Gastroesophageal sphincter (tissue), 4 donors: ENCODE measurements at regions not wholly inside any gene's neighbourhood (a gene's known extent, or its start where the extent isn't known, plus 50 kb on each side); places are given as distances from the start of the nearest gene placed in this dataset.

ENCODE experiments used
- ATAC-seq: fragments of 150-250 bp; one replicate; pipeline ENCODE4 v1.9.1; 2016; ENCODE audit warnings: mild to moderate bottlenecking, moderate library complexity
- H3K27ac ChIP-seq, 4 donors: fragments of 200-600 bp; sonication (generic) in 3 of 4; 1 replicate in 3 of 4; 2 replicates in 1 of 4; pipeline ENCODE4 v1.5.1; 2016 to 2019
- H3K27me3 ChIP-seq: fragments of 200-600 bp; sonication (generic); one replicate; pipeline ENCODE4 v1.5.1; 2019
- H3K36me3 ChIP-seq, 2 donors: fragments of 200-600 bp; sonication (generic); one replicate each; pipeline ENCODE4 v1.5.1; 2019; ENCODE audit warnings: control low read depth in 1 of 2
- H3K4me1 ChIP-seq, 3 donors: fragments of 200-600 bp; sonication (generic); 1 replicate in 2 of 3; 2 replicates in 1 of 3; pipeline ENCODE4 v1.5.1; 2016 to 2019; ENCODE audit warnings: control low read depth in 2 of 3
- H3K4me3 ChIP-seq, 2 donors: fragments of 200-600 bp; sonication (generic); one replicate each; pipeline ENCODE4 v1.5.1; 2019; ENCODE audit warnings: mild to moderate bottlenecking in 1 of 2, moderate library complexity in 1 of 2
- H3K9me3 ChIP-seq, 3 donors: fragments of 200-600 bp; sonication (generic); one replicate each; pipeline ENCODE4 v1.5.1; 2017 to 2019; ENCODE audit warnings: control low read depth in 2 of 3
- CTCF ChIP-seq, 4 experiments: fragments of 200-600 bp in 2 of 4; fragments of 450-650 bp in 2 of 4; sonication (generic) in 1 of 4; IDR thresholded peaks; one replicate each; pipeline ENCODE4 v1.5.1; 2017 to 2019; ENCODE audit warnings: antibody characterized with exemption in 4 of 4, mild to moderate bottlenecking in 2 of 4, moderate library complexity in 2 of 4
- EP300 ChIP-seq: sonication (generic); formaldehyde crosslinking; IDR thresholded peaks from one replicate; pipeline ENCODE4 v1.6.1; 2017; ENCODE audit warnings: antibody characterized with exemption, mild to moderate bottlenecking
- POLR2A ChIP-seq, 2 donors: fragments of 450-650 bp; IDR thresholded peaks; one replicate each; pipeline ENCODE4 v1.6.1; 2017; ENCODE audit warnings: antibody characterized with exemption in 2 of 2, mild to moderate bottlenecking in 2 of 2, moderate library complexity in 1 of 2
- POLR2AphosphoS5 ChIP-seq: sonication (generic); formaldehyde crosslinking; IDR thresholded peaks from one replicate; pipeline ENCODE4 v1.6.1; 2017; ENCODE audit warnings: antibody characterized with exemption
- WGBS, 2 donors: methylation state at CpG; one replicate each; pipeline ENCODE4 v1.1.5; 2018; ENCODE audit warnings: low coverage in 1 of 2; 5-methylcytosine and 5-hydroxymethylcytosine counted together

- Histone ChIP-seq H3K4me1 (peaks cover 0 to 20% (median 3%) of the 10 kb centered on the region in 3 donors), H3K4me3 (no peak overlapping the region), H3K27me3 (no peaks in the 10 kb centered on the region), H3K9me3 (no peaks in the 10 kb centered on the region), H3K36me3 (no peaks in the 10 kb centered on the region), H3K27ac (no peak overlapping the region)
- WGBS, 2 donors: 75 to 96% methylated on average over 3 of the region's 3 CpGs
- no peak for TF ChIP-seq POLR2AphosphoS5
- no peak for TF ChIP-seq POLR2A (IDR thresholded peaks at IDR 0.05)
- TF ChIP-seq EP300: no peak
- no peak for TF ChIP-seq CTCF (IDR thresholded peaks at IDR 0.05)
- no peak for ATAC-seq
Observed at GRCh38 chr11:121763526-121763925, 310.8 kb upstream of the SORL1-AS1 start.

GRCh38 chr11:121762820-121763219 lies 310.1 kb upstream of the SORL1-AS1 start:
- Histone ChIP-seq H3K4me3 (no peak overlapping the region), H3K27me3 (no peaks in the 10 kb centered on the region), H3K27ac (no peak overlapping the region), H3K9me3 (no peaks in the 10 kb centered on the region), H3K36me3 (no peaks in the 10 kb centered on the region), H3K4me1 (peaks cover 0 to 20% (median 3%) of the 10 kb centered on the region in 3 donors)
- TF ChIP-seq POLR2A (IDR thresholded peaks at IDR 0.05): no peak
- TF ChIP-seq CTCF (IDR thresholded peaks at IDR 0.05): peak in 1 of 4 experiments; percentile 3
- ATAC-seq: peak; percentile 13
- WGBS, 2 donors: 0% methylated on average over 2 of the region's 11 CpGs; no CpG with 5 or more reads in 1 of the 2 donors

GRCh38 chr11:121761186-121761585 lies 308.4 kb upstream of the SORL1-AS1 start:
- TF ChIP-seq POLR2AphosphoS5 (no peak), CTCF (IDR thresholded peaks at IDR 0.05) (no peak), EP300 (no peak), POLR2A (IDR thresholded peaks at IDR 0.05) (no peak)
- WGBS, 2 donors: 51 to 57% methylated on average over 1 to 2 of the region's 2 CpGs
- Histone ChIP-seq H3K9me3 (no peaks in the 10 kb centered on the region), H3K4me3 (no peak overlapping the region), H3K27ac (no peak overlapping the region), H3K36me3 (no peaks in the 10 kb centered on the region), H3K27me3 (no peaks in the 10 kb centered on the region), H3K4me1 (peaks cover 0 to 12% (median 3%) of the 10 kb centered on the region in 3 donors)
- no peak for ATAC-seq

- no peak overlapping the region for H3K4me3 ChIP-seq
- H3K36me3 ChIP-seq: no peaks in the 10 kb centered on the region
- WGBS, 2 donors: 61 to 67% methylated on average over 3 to 6 of the region's 6 CpGs
- no peak overlapping the region for H3K27ac ChIP-seq
- H3K4me1 ChIP-seq: peaks cover 0 to 26% (median under 1%) of the 10 kb centered on the region in 3 donors
- ATAC-seq: no peak
- H3K9me3 ChIP-seq: no peaks in the 10 kb centered on the region
- no peak for TF ChIP-seq POLR2AphosphoS5
- no peak for TF ChIP-seq POLR2A (IDR thresholded peaks at IDR 0.05)
- no peak for TF ChIP-seq EP300
- no peak for TF ChIP-seq CTCF (IDR thresholded peaks at IDR 0.05)
- no peaks in the 10 kb centered on the region for H3K27me3 ChIP-seq
Observed at GRCh38 chr11:121757480-121758125, 304.8 kb upstream of the SORL1-AS1 start.

GRCh38 chr11:121755906-121756305 lies 303.1 kb upstream of the SORL1-AS1 start:
- Histone ChIP-seq H3K4me3 (no peak overlapping the region), H3K4me1 (peaks cover 0 to 24% (median 0%) of the 10 kb centered on the region in 3 donors), H3K27me3 (no peaks in the 10 kb centered on the region), H3K36me3 (no peaks in the 10 kb centered on the region), H3K9me3 (no peaks in the 10 kb centered on the region), H3K27ac (no peak overlapping the region)
- no peak for ATAC-seq
- TF ChIP-seq POLR2AphosphoS5: no peak
- no peak for TF ChIP-seq CTCF (IDR thresholded peaks at IDR 0.05)
- TF ChIP-seq EP300: no peak
- no peak for TF ChIP-seq POLR2A (IDR thresholded peaks at IDR 0.05)
- 43 to 75% methylated on average over 2 to 3 of the region's 3 CpGs for WGBS, 2 donors
